Spleen (tissue), 11 donors: ENCODE measurements at regions not wholly inside any gene's neighbourhood (a gene's known extent, or its start where the extent isn't known, plus 50 kb on each side); places are given as distances from the start of the nearest gene placed in this dataset.

Experiments
- DNase-seq: peaks from one replicate; pipeline ENCODE4 v3.0.0-alpha.2; 2020
- H3K27ac ChIP-seq, 8 donors: fragments of 200-600 bp; sonication (generic) in 7 of 8; 1 replicate in 4 of 8; 2 replicates in 4 of 8; pipeline versions ENCODE4 v1.5.0 to v1.8.0; 2016 to 2021; ENCODE audit warnings: inconsistent platforms in 4 of 8, mild to moderate bottlenecking in 4 of 8, moderate library complexity in 1 of 8
- H3K27me3 ChIP-seq, 7 donors: fragments of 200-600 bp; sonication (generic) in 6 of 7; replicated peaks in 1 of 7; 1 replicate in 4 of 7; 2 replicates in 3 of 7; pipeline versions ENCODE4 v1.5.0 to v1.8.0; 2016 to 2021; ENCODE audit warnings: inconsistent platforms in 3 of 7, mild to moderate bottlenecking in 1 of 7
- H3K36me3 ChIP-seq, 6 donors: fragments of 200-600 bp; sonication (generic) in 5 of 6; 1 replicate in 4 of 6; 2 replicates in 2 of 6; pipeline versions ENCODE4 v1.5.0 to v1.8.0; 2016 to 2021; ENCODE audit warnings: inconsistent platforms in 2 of 6
- H3K4me1 ChIP-seq, 6 donors: fragments of 200-600 bp; sonication (generic) in 5 of 6; 1 replicate in 3 of 6; 2 replicates in 3 of 6; pipeline versions ENCODE4 v1.5.0 to v1.8.0; 2016 to 2021; ENCODE audit warnings: inconsistent platforms in 3 of 6
- H3K4me3 ChIP-seq, 8 donors: fragments of 200-600 bp; sonication (generic) in 7 of 8; 1 replicate in 4 of 8; 2 replicates in 4 of 8; pipeline versions ENCODE4 v1.5.0 to v1.8.0; 2016 to 2021; ENCODE audit warnings: inconsistent platforms in 4 of 8, mild to moderate bottlenecking in 4 of 8, moderate library complexity in 2 of 8
- H3K9me3 ChIP-seq, 8 donors: fragments of 200-600 bp; sonication (generic) in 7 of 8; 1 replicate in 4 of 8; 2 replicates in 4 of 8; pipeline versions ENCODE4 v1.5.0 to v1.8.0; 2016 to 2021; ENCODE audit warnings: inconsistent platforms in 4 of 8
- POLR2A ChIP-seq, 3 donors: fragments of 450-650 bp; IDR thresholded peaks; one replicate each; pipeline ENCODE4 v1.5.1; 2017; ENCODE audit warnings: antibody characterized with exemption in 3 of 3, mild to moderate bottlenecking in 1 of 3
- POLR2AphosphoS5 ChIP-seq, 3 donors: sonication (generic); formaldehyde crosslinking; IDR thresholded peaks; one replicate each; pipeline ENCODE4 v1.5.1; 2017; ENCODE audit warnings: antibody characterized with exemption in 3 of 3
- WGBS, 5 donors: extraction: QIAGEN DNeasy Blood & Tissue Kit in 3 of 5; methylation state at CpG; one replicate each; pipeline versions ENCODE4 v1.1.5 to v1.1.7; 2013 to 2018; 5-methylcytosine and 5-hydroxymethylcytosine counted together
- intact Hi-C: fragments of 100-400 bp; cut with DNase I; formaldehyde crosslinking; loops from one replicate; pipeline ENCODE4 v1.15.0; 2023; ENCODE audit warnings: low total_unique reads
- TF ChIP-seq, protein P1 (sequence below), 11 experiments: fragments of 200-600 bp in 7 of 11; fragments of 450-650 bp in 4 of 11; sonication (generic) in 4 of 11; IDR thresholded peaks in 8 of 11; conservative IDR thresholded peaks in 3 of 11; 1 replicate in 7 of 11; 2 replicates in 4 of 11; pipeline versions ENCODE4 v1.4.0 to v1.8.0; 2016 to 2021; ENCODE audit warnings: antibody characterized with exemption in 11 of 11, inconsistent platforms in 4 of 11, mild to moderate bottlenecking in 1 of 11
- donor health status: healthy with polysubstance abuse.
- donor health status: DM: no; HTN: no; CAD: no; lungs with moderate emphysema.
- donor health status: DM: no; HTN: no; CAD: no.
- donor health status: Bipolar disorder and iron deficiency.
- donor health status: healthy.
- donor health status: DM: no; HTN: no; CAD: no.
- donor health status: DM: yes; HTN: yes; CAD: no.

DNA sequence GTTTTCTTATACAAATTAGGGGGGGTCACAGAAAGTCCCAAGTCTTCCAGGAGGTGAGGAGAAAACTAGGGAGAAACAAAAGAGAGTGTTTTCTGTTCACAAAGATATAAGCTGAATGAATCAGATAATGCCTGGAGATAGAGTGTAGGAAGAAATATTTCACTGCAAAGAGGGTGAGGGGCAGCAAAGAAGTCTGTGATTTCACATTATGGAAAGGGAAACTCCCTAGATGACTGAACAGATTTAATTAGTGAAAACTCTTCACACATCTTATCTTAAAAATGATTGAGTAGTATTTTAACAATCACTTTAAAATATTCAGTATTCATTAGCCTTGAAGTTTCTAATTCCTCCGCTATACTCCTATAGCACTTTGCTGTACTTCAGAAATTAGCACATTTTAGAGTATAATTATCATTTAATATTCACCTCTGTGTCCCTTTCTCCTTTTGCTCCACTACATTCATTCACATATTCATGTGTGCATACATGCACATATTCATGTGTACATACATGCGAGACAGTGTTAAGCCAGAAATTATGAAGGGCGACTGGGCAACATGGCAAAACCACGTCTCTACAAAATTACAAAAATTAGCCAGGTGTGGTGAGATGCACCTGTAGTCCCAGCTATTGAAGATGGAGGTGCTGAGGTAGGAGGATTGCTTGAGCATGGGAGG lies 332.2 kb downstream of the HTR1A start:
- H3K27me3 ChIP-seq: no peaks in the 10 kb centered on the region
- TF ChIP-seq, protein P1, sequence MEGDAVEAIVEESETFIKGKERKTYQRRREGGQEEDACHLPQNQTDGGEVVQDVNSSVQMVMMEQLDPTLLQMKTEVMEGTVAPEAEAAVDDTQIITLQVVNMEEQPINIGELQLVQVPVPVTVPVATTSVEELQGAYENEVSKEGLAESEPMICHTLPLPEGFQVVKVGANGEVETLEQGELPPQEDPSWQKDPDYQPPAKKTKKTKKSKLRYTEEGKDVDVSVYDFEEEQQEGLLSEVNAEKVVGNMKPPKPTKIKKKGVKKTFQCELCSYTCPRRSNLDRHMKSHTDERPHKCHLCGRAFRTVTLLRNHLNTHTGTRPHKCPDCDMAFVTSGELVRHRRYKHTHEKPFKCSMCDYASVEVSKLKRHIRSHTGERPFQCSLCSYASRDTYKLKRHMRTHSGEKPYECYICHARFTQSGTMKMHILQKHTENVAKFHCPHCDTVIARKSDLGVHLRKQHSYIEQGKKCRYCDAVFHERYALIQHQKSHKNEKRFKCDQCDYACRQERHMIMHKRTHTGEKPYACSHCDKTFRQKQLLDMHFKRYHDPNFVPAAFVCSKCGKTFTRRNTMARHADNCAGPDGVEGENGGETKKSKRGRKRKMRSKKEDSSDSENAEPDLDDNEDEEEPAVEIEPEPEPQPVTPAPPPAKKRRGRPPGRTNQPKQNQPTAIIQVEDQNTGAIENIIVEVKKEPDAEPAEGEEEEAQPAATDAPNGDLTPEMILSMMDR (IDR thresholded peaks at IDR 0.05 in 8 of 11, conservative IDR thresholded peaks at IDR 0.05 in 3 of 11): no peak
- TF ChIP-seq POLR2A (IDR thresholded peaks at IDR 0.05): no peak
- TF ChIP-seq POLR2AphosphoS5 (IDR thresholded peaks at IDR 0.05): no peak
- 82 to 93% (median 83%) methylated on average over 4 of the region's 4 CpGs for WGBS, 5 donors
- H3K36me3 ChIP-seq: no peaks in the 10 kb centered on the region
- H3K4me1 ChIP-seq: no peaks in the 10 kb centered on the region
- H3K27ac ChIP-seq: no peak overlapping the region
- no peak overlapping the region for H3K4me3 ChIP-seq
- H3K9me3 ChIP-seq: peaks cover 0 to 20% (median 9%) of the 10 kb centered on the region in 8 donors
- no peak for DNase-seq
- intact Hi-C loops: no loop called here

DNA sequence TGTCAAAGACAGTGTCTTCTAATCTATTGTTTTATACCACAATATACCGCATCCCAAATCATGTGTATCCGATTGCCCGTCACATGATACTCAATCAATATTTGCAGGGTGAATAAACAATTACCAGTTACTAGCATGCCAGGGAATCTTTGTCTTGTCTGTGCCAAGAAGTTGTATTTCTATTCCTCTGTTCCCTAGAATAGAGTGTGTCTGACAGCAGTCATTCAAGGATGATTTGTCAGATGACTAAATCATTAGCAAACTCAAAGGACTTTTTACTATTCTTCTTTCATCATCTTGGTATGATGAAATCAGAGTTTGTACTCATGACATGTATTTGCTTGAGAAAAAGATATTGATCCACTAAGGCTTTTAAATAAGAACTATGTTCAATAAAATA lies 348.8 kb downstream of the HTR1A start:
- Histone ChIP-seq H3K27ac (no peak overlapping the region), H3K4me3 (no peak overlapping the region), H3K27me3 (no peaks in the 10 kb centered on the region), H3K9me3 (peaks cover 0 to 20% (median 3%) of the 10 kb centered on the region in 8 donors), H3K36me3 (no peaks in the 10 kb centered on the region), H3K4me1 (no peaks in the 10 kb centered on the region)
- WGBS, 5 donors: 89 to 99% (median 96%) methylated on average over 3 of the region's 3 CpGs
- DNase-seq: no peak
- TF ChIP-seq POLR2AphosphoS5 (IDR thresholded peaks at IDR 0.05) (no peak), POLR2A (IDR thresholded peaks at IDR 0.05) (no peak)
- TF ChIP-seq, protein P1 (IDR thresholded peaks at IDR 0.05 in 8 of 11, conservative IDR thresholded peaks at IDR 0.05 in 3 of 11): no peak
- intact Hi-C loops: no loop called here

DNA sequence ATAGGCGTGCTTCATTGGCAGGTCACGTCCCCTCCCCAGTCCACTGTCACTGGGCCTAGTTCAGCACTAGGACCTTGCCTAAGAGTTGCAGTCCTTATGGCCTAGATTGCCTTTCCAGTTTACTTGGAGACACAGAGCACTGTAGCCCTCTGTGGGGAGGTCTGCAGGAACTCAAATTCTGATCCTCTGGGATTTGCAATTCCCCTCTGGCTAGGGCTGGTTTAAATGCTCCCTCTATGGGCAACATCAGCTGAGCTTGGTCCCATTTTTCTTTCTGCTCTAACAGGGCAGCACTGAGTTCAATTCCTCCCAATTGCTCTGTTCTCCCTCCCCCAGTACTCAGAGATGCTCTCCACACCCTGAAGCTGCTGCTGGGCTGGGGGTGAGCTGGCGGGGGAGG lies 358.2 kb downstream of the HTR1A start:
- TF ChIP-seq, protein P1 (IDR thresholded peaks at IDR 0.05 in 8 of 11, conservative IDR thresholded peaks at IDR 0.05 in 3 of 11): no peak
- TF ChIP-seq POLR2AphosphoS5 (IDR thresholded peaks at IDR 0.05) (no peak), POLR2A (IDR thresholded peaks at IDR 0.05) (no peak)
- intact Hi-C loops: no loop called here

DNA sequence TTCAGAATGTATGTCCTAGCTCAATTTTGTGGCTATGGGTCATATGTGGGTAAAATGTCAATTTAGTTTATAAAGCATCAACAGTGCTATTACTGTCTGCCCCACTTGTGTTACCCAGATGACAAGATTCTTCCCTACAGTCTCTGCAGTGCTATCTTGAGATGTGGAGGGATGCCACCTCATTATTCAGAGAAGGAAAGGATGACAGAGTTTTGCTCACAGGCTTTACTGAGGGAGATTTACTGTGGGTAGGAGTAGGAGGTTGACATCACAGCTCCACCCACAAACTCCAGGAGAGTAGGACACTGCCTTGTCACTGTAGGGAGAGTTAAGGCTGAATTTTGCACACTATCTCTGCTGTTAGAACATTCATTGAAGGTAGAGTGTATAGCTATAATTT lies 359.3 kb downstream of the HTR1A start:
- Histone ChIP-seq H3K27ac (no peak overlapping the region), H3K36me3 (no peaks in the 10 kb centered on the region), H3K4me3 (no peak overlapping the region), H3K9me3 (peaks cover 0 to 33% (median 16%) of the 10 kb centered on the region in 8 donors), H3K27me3 (no peaks in the 10 kb centered on the region), H3K4me1 (no peaks in the 10 kb centered on the region)
- intact Hi-C loops: no loop called here
- TF ChIP-seq, protein P1 (IDR thresholded peaks at IDR 0.05 in 8 of 11, conservative IDR thresholded peaks at IDR 0.05 in 3 of 11): no peak
- TF ChIP-seq POLR2AphosphoS5 (IDR thresholded peaks at IDR 0.05) (no peak), POLR2A (IDR thresholded peaks at IDR 0.05) (no peak)
- DNase-seq: no peak

More for the DNA sequence above, 358.2 kb downstream of the HTR1A start:
- peaks cover 0 to 26% (median 15%) of the 10 kb centered on the region in 8 donors for H3K9me3 ChIP-seq
- 55 to 88% (median 79%) methylated on average over 3 of the region's 3 CpGs for WGBS, 5 donors
- no peak for DNase-seq
- H3K27ac ChIP-seq: no peak overlapping the region
- no peaks in the 10 kb centered on the region for H3K27me3 ChIP-seq
- H3K4me1 ChIP-seq: no peaks in the 10 kb centered on the region
- no peak overlapping the region for H3K4me3 ChIP-seq
- no peaks in the 10 kb centered on the region for H3K36me3 ChIP-seq
